Astrocyte (in vitro differentiated cells and primary cell): ENCODE measurements at regions not wholly inside any gene's neighbourhood (a gene's known extent, or its start where the extent isn't known, plus 50 kb on each side); places are given as distances from the start of the nearest gene placed in this dataset.

Source experiments
- CTCF ChIP-seq: IDR thresholded peaks from 2 replicates; pipeline ENCODE4 v1.5.1; 2011; ENCODE audit warnings: low read depth, mild to moderate bottlenecking, inconsistent platforms, low read length, moderate library complexity; ENCODE audit not compliant: insufficient read depth
- EZH2 ChIP-seq: IDR thresholded peaks from 2 replicates; pipeline ENCODE4 v1.6.1; 2012; ENCODE audit warnings: mild to moderate bottlenecking, low read length, inconsistent platforms; ENCODE audit not compliant: insufficient read depth

- TF ChIP-seq EZH2: no peak
- TF ChIP-seq CTCF: no peak
These were observed 181.1 kb downstream of the INO80D start for GRCh38 chr2:205904873-205905272.
